ENCODE measurements at regions not wholly inside any gene's neighbourhood (a gene's known extent, or its start where the extent isn't known, plus 50 kb on each side); places are given as distances from the start of the nearest gene placed in this dataset.
"Not testable (repeated sequence)": the region's sequence is repeated elsewhere in the genome, so short reads cannot be mapped to it uniquely, and the experiment has no call there.

DNA sequence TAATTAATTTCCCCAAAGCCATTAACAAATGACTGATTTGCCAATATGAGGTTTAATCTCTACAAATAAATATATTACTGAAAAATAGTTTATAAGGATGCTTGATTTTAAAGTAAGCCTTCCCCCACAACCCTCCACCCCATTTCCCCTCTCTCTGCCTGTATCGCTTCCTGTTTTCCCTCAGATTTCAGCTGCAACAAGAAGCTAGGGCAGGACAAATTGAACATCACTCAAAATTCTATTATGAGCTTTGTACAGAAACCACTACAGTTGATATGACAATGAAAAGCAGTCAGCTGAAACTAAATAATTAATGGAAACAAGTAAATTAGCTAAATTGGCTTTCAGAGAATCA is 109.0 kb upstream of the SP4 start:
- DNase-seq (ENCODE audit: low spot score): no peak

DNA sequence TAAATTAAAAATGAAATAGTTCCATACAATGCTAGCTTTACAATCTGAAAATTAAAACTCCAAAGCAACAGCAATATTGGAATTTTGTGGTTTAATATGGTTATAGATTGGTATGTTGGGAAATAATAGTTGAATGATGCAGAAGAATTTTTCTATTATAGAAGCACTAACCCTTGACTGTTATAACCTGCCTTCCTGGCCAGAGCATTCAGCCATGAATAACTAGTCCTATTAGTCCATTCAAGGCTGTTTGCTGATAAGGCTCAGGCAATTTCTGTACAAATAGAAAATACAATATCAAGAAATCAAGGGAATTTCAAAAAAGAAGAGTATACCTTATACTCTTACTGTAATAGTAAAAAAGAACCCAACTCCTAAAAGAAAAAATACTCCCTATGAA is 101.6 kb upstream of the SP4 start:
- no peak for DNase-seq (ENCODE audit: low spot score)

DNA sequence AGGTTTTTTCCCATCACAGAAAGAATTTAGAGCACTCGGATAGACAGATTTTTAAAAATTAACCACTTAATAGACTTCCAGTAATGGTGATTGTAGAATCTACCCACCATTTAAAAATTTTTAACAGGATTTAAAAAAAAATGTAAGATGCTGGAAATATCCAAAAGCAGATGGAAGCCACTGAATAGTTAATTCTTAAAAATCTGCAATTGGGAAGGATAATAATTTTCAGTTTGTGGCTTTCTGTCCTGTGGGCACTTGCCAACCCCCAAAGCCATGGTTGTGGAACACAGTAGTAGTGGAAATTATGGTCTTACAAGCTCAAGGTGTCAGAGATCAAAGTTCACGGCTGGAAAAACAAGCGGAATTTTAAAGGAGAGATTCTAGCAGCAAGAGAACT is 101.0 kb upstream of the SP4 start:
- no peak for DNase-seq (ENCODE audit: low spot score)

DNA sequence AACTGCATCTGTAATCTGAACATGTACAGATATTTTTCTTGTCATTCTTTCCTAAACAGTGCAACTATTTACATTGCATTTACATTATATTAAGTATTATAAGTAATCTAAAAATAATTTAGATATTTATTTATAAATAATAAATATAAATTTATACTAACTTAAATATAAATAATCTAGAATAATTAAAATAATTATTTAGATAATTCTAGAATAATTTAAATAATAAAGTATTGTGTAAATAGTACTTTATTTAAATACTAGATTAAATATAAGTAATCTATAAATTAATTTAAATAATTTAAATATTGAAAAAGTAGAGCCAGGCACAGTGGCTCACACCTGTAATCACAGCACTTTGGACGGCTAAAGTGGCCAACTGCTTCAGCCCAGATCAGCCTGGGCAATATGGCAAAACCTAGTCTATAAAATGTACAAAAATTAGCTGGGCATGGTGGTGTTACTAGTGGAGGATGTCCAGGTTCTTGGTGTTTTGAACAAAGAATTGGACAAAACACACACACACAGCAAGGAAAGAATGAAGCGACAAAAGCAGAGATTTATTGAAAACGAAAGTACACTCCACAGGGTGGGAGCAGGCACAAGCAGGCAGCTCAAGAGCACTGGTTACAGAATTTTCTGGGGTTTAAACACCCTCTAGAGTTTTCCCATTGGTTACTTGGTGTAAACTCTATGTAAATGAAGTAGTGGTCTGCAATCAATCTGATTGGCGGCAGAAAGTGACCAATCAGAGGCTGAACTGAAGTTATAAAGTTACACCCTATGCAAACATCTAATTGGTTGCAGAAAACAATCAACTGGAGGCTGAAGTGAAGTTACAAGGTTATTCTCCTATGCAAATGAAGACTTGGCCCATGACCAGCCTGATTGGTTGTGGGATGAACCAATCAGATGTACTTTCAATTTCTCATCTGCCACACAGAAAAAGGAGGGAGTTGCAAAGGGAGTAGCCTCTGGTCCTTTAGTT is 100.2 kb upstream of the SP4 start:
- no peak for DNase-seq (ENCODE audit: low spot score)

DNA sequence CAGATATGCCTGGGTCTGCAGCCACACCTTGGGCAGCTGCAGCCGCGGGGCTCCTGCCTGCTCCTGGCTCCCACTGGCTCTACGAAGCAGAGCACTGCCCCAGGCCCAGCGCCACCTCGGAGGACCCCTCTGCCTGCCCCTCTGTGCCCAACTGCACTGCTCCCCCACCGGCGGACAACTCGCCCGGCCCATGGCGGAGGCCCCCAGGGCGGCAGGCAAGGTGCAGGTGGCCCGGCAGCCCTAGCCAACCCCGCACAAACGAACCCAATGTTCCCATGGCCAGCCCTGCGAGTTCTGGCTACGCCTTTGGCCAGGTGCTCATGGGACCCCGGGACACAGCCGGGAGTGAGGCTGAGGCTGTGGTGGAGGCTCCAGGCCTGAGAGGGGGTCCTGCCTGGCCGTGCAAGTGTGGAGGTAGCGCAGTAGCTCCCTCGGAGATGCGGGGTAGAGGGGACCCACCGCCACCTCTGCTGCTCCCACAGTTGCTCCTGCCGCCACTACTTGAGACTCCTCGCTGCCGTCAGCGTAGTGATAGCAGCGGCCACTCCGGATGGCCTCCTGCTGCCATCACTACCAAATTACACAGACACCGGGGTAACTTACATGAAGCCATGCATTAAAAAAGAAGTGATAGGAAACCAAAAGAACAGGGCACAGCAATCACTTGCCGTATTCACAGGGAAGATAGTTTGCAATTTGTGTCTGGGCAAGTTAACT is 97.3 kb upstream of the SP4 start:
- DNase-seq (ENCODE audit: low spot score): no peak

DNA sequence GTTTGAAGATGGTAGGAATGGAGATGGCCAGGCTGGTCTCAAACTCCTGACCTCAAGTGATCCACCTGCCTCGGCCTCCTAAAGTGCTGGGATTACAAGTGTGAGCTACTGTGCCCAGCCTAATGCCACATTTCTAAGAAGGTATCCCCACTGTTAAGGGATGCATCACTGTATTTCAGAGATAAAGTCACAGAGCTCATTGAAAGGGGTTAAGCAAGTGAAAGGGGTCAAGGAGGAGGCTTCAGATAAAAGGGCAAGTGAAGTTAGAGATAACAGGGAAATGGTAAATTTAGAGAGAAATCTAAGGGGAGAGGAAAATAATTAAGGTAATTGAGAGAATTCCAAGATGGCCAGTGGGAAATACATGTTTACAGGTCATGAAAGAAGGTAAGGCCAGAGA is 93.0 kb upstream of the SP4 start:
- DNase-seq (ENCODE audit: low spot score): no peak

DNA sequence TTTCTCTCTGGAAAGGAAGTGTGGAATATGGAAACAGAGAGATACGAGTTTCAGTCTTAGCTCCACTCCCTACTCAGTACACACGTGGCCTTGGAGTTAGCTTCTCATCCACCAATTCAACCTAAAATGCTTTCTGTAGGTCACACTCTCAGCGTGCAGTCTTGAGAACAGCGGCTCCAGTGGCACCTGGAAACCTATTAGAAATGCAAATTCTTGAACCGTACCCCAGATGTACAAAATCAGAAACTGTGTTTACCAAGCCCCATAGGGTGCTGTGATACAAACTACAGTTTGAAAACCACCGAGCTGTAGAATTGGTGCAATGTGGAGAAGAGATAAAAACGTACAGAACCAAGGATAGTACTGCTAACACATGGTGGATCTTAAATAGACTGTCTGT is 91.1 kb upstream of the SP4 start:
- no peak for DNase-seq (ENCODE audit: low spot score)

DNA sequence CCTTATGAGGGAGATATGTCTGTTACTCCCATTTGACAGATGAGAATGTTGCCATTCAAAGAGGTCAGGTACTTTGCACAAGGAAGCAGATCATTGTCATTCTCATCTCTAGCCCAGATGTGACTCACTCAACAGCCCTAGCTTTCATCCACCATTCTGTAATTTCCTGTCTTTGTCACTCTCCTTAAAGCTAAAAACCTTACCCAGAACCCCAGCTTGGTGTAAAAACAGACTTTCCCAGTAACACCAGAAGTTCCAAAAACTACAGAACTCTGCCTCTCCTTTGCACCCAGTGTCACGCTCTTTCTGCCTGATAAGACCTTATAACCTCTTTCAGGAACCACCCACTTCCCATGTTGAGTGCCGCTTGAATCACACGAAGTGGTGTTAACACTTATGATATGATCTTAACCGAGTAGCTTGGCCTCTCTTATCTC is 89.1 kb upstream of the SP4 start:
- no peak for DNase-seq (ENCODE audit: low spot score)

DNA sequence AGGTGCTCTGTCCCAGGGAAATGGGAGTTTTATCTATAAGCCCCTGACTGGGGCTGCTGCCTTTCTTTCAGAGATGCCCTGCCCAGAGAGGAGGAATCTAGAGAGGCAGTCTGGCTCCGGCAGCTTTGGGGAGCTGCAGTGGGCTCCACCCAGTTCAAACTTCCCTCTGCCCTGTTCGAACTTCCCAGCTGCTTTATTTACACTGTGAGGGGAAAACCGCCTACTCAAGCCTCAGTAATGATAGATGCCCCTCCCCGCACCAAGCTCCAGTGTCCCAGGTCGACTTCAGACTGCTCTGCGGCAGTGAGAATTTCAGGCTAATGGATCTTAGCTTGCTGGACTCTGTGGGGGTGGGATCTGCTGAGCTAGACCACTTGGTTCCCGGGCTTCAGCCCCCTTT is 83.0 kb upstream of the SP4 start:
- DNase-seq (ENCODE audit: low spot score): not testable (repeated sequence)

DNA sequence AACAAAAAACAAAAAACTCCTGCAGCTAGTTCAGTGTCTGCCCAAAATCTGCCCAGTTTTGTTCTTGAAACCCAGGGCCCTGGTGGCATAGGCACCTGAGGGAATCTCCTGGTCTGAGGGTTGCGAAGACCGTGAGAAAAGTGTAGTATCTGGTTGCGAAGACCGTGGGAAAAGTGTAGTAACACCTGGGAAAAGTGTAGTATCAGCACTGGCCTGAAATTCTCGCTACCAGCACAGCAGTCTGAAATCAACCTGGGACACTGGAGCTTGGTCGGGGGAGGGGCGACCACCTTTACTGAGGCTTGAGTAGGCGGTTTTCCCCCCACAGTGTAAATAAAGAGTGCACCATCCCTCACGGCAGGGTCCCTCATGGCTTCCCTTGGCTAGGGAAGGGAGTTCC is 82.5 kb upstream of the SP4 start:
- DNase-seq (ENCODE audit: low spot score): no peak

DNA sequence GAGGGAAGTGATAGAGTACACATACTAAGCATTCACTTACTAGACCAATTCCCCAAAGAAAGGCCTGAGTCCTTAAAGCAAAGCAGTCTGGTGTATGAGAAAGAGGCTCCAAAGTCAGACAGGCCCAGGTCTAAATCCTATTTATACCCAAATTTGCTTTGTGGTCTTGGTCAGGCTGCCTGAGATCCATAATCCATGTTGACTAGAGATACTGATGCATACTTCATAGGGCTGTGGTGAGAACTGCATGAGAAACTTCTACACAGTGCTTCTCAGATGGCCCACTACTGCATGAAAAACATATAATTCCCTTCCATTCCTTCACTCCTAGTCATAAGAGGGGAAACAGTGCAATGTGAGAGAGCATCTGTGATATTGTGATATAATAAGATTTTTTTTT is 81.6 kb upstream of the SP4 start:
- no peak for DNase-seq (ENCODE audit: low spot score)

DNA sequence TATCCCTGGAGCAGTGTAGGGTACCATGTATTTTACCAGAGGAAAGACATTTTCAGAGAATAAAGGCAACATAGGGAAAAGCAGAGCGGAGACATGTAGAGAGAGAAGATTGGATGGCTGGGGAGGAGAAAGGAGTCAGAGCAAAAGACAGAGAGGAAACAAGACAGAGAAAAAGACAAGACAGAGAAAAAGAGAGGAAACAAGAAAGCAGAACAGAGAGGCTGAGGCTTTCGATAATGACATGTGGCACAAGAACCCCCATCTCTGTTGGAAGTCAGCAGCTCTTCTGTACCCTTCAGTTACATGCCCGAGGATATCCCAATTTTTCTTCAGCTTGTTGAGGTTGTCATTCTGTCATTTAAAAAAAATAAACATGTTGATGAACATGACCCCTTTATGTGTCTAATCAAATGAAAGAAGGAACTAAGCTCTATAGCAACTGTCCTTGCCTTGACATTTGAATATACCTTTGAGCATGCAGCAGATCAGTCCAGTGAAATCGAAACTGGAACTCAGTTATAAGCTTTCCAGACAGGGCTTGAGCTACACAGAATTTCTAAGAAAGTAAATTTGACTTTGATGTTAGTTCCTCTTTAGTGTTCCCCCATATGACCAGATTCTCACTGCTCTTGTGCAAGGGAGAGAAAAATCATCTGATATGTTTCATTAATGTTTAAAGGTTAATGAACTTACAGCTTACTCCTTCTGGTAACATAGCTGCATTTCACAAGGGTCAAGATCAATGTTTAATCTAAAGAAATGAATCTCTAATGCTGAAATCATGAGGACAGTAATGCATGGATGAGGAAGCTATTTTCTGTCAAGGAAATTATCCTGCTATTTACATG is 75.1 kb upstream of the SP4 start:
- DNase-seq (ENCODE audit: low spot score): no peak

DNA sequence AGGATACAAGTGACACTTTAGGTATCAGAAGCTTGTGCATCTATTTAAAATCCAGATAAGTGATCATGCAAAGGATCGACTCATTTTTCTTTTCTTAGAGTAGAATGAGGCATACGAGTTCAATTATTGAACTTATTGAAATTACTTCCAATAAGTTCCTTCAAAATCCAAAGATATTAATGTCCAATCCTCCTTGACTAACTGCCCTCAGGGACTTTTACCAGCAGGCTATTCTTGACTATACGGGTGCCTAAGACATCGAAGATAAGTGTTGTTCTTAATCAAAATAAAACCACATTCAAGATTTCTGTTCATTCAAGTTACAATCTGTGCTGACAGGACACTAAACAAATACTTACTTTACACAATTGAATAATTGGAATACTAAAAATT is 74.5 kb upstream of the SP4 start:
- no peak for DNase-seq (ENCODE audit: low spot score)

DNA sequence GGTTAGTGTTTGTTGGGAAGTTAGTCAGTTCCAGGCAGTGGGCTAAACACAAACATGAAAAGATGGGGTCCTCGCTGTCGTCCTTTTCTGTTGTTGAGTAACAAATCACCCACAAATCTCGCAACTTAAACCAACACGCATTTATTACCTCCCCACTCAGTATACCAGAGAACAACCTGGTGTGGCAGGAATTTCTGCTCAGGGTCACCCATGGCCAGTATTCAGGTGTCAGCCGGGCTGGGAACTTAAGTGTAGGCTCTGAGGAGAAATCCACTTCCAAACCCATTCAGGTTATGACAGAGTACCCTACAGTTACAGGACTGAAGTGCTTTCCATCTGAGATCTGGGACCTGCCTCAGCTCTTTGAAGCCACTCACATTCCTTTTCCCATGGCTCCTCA is 73.6 kb upstream of the SP4 start:
- DNase-seq (ENCODE audit: low spot score): no peak

DNA sequence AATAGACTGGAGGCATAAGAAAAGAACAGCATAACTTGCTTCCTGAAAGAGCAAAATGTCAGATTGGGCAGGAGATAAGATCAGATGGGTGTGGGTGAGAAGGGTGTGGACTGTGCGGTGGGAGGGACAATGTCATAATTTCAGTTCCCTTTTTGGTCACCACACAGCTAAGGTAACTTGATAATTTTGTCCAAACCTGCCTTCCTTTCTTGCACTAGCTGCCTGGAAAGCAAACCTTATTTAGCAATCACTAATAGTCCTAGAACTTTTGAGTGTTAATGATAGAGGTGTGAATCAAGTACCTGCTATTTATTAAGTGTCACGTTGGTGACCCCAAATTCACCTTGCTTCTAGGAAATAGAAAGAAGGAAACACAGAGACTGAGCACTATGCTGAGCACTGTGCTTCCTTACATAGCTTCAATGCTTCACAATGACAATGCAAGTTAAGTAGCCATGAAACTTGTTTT is 72.4 kb upstream of the SP4 start:
- DNase-seq (ENCODE audit: low spot score): no peak

DNA sequence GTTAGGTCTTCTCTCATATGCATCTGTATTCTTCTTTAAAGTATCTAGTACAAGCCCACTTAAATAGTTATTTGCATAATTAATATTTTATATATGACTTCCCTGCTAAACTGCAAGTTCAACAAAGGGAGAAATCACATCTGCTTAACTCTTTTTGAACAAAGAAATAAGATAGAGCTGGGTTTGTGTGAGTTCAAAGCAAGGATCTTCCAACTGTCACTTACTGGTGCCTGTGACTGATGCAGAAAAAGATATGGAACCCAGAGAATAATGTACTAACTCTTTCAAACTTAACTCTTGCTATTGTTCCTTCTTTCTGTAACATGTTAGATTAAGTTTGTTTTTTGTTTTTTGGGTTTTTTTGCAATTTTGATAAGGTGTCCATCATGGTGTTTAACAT is 71.3 kb upstream of the SP4 start:
- DNase-seq (ENCODE audit: low spot score): no peak

DNA sequence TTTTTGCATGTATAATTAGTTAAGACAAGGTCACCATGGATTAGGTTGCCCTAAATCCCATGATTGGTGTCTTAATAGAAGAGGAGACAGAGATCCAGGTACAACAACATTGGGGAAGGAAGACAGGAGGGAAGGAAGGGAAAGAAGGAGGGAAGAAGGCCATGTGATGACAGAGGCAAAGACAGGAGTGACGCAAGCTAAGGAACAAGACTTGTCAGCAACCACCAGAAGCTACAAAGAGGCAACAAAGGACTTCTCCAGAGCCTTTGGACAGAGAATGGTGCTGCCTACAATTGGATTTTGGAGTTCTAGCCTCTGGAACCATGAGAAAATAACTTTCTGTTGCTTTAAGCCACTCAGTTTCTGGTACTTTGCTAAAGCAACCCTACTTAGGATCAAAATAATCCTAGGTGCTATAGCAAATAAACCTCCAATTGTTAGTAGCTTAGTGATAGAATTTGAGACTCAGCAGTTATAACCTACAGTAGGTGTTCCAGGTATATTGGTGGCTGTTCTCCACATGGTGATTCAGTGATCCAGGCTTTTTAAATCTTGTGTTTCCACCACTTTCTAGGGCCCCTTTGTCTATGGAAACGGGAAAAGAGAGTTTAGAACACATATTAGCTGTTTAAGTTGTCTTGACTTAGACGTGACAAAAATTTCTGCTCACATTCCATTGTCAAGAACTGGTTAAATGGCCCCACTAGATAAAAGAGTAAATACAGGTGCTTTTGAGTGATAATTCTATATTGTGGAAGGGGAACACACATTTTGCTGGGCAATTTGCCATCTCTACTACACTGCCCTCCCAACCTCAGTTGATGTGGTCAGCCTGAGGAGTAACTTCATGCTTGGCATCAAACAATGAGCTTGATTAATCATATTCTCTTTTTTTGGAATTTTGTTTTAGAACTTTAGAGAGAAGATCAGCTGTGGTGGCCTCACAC is 70.5 kb upstream of the SP4 start:
- DNase-seq (ENCODE audit: low spot score): no peak

DNA sequence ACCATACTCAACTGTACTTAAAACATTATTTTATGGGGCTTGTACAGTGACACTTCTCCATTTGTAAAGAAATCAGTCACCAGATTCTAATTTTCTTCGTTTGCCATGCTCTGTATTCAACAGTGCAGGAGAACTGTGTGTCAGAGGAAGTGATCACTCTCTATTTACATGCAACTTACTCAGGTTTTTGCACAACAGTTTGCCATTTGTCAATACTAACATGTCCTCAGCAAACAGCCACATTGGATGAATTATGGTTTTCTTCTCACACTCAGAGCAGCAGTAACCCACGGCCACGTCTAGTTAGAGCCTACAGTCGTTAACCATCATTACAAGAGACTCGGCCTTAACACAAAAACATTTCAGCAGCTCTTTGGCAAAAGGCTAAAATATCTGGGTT is 69.2 kb upstream of the SP4 start:
- DNase-seq (ENCODE audit: low spot score): peak; percentile 20

DNA sequence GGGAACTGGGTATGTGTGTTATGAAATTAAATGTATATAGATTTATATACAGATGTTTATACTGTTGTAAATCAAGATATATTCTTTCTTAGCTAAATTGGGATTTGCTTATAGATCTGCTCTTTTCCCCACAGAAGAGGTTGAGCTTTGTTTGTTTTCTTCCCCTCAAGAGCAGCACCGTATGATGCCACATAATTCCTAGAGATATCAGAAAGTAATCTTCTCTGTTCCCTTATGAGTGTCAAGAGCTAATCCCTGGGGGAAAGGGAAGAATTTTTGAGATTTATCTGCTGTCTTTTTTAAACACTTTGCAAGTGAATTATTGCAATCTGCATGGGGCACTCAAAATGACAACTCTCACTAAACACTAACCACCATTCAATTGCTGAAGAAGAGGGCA is 68.7 kb upstream of the SP4 start:
- DNase-seq (ENCODE audit: low spot score): no peak

DNA sequence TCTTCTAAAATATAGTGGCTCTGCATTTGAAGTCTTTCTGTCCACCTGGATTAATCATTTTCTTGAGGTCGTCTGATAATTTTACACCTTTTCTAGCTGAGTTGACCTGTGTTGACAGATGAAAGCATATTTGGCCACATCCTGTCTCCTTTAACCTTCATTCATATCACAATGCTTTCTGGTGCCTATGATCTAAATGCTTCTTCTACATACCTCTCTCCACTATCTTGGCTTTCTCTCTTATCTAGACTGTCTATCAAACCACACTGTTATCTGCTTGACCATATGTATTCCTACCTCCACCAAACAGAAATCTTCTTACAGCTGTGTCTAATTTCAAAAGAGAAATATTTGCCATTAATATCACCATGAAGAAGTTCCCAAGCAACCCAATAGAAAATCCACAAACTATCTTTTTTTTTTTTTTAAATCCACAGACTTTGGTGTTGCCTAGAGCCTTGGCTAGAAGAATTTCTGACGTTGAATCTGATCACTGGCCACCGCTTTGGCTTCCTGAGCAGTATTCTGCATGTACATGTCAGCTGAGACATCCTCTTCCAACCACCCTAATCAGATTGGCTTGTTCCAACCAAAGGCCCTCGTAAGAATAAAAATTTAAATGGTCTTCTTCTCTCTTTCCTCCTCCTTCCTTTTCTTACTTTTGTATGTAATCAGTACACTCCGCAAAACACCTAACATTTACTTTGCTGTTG is 66.3 kb upstream of the SP4 start:
- DNase-seq (ENCODE audit: low spot score): no peak

DNA sequence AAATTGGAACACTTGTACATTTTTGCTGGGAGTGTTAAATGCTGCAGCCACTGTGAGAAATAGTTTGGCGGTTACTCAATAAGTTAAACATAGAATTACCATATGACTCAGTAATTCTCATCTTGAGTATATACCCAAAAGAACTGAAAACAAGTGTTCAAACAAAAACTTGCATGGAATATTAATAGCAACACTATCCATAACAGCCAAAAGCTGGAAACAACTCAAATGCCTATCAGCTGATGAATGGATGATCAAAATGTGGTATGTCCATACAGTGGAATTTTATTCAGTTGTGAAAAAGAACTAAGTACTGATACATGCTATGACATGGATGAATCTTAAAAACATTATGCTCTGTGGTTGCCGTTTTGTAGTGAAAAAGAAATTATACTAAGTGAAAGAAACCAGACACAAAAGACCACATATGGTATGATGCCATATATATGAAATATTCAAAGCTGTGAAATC is 63.0 kb upstream of the SP4 start:
- no peak for DNase-seq (ENCODE audit: low spot score)

Measured in HuH-7 (cell line).